HepG2 (cell line): ENCODE measurements at regions not wholly inside any gene's neighbourhood (a gene's known extent, or its start where the extent isn't known, plus 50 kb on each side); places are given as distances from the start of the nearest gene placed in this dataset.
A peak's percentile ranks its signal among the peaks of the same experiment; 100 is the strongest.

Experiments used
- ATAD3A ChIP-seq: sonication (generic); formaldehyde crosslinking; IDR thresholded peaks from 2 replicates; pipeline ENCODE4 v1.4.0; 2020; ENCODE audit warnings: missing genetic modification reagents
- EHMT2 ChIP-seq: fragments of 200-600 bp; sonication (generic); IDR thresholded peaks from 2 replicates; pipeline ENCODE4 v1.7.0; 2017; ENCODE audit warnings: antibody characterized with exemption, low read depth, low read length, borderline replicate concordance
- ELF1 ChIP-seq: sonication (generic); formaldehyde crosslinking; IDR thresholded peaks from 2 replicates; pipeline ENCODE4 v1.4.0; 2020; ENCODE audit warnings: missing genetic modification reagents
- FOXK2 ChIP-seq: fragments of 450-650 bp; IDR thresholded peaks from 2 replicates; pipeline ENCODE4 v1.6.1; 2016
- LCORL ChIP-seq, 2 experiments: fragments of 450-650 bp in 1 of 2; sonication (generic) in 1 of 2; formaldehyde crosslinking in 1 of 2; IDR thresholded peaks; 2 replicates each; pipeline versions ENCODE4 v1.5.0 to v1.6.1; 2017 to 2020; ENCODE audit warnings: antibody characterized with exemption in 1 of 2, missing genetic modification reagents in 1 of 2
- MAZ ChIP-seq, 2 experiments: sonication (generic) in 1 of 2; formaldehyde crosslinking in 1 of 2; IDR thresholded peaks; 2 replicates each; pipeline versions ENCODE4 v1.5.0 to v1.6.1; 2012 to 2020; ENCODE audit warnings: low read depth in 2 of 2, mild to moderate bottlenecking in 2 of 2, borderline replicate concordance in 1 of 2, improper control_type of control experiment in 1 of 2, low read length in 1 of 2, missing genetic modification reagents in 1 of 2, moderate library complexity in 1 of 2
- MBD4 ChIP-seq: IDR thresholded peaks from 2 replicates; pipeline ENCODE4 v1.6.1; 2012; ENCODE audit warnings: low read length, inconsistent platforms, borderline replicate concordance
- MIER3 ChIP-seq: IDR thresholded peaks from 2 replicates; pipeline ENCODE4 v1.6.1; 2016; ENCODE audit warnings: missing compliant biosample characterization, borderline replicate concordance
- NR2F6 ChIP-seq, 2 experiments: IDR thresholded peaks; 2 replicates each; pipeline ENCODE4 v1.6.1; 2016; ENCODE audit warnings: antibody characterized with exemption in 1 of 2, mild to moderate bottlenecking in 1 of 2
- RXRB ChIP-seq: IDR thresholded peaks from 2 replicates; pipeline ENCODE4 v1.6.1; 2016; ENCODE audit warnings: borderline replicate concordance, missing genetic modification reagents, missing compliant biosample characterization
- SNAI1 ChIP-seq: sonication (generic); formaldehyde crosslinking; IDR thresholded peaks from 2 replicates; pipeline ENCODE4 v1.5.0; 2020; ENCODE audit warnings: mild to moderate bottlenecking, missing genetic modification reagents, borderline replicate concordance
- SOX5 ChIP-seq: IDR thresholded peaks from 2 replicates; pipeline ENCODE4 v1.6.1; 2016; ENCODE audit warnings: borderline replicate concordance
- SSRP1 ChIP-seq: IDR thresholded peaks from 2 replicates; pipeline ENCODE4 v1.6.1; 2016; ENCODE audit warnings: control low read depth
- TAF15 ChIP-seq: fragments of 200-400 bp; formaldehyde crosslinking; IDR thresholded peaks from one replicate; pipeline ENCODE4 v1.6.1; 2018; ENCODE audit warnings: mild to moderate bottlenecking, low read depth, low read length; ENCODE audit not compliant: poor library complexity, severe bottlenecking
- TGIF2 ChIP-seq: IDR thresholded peaks from 2 replicates; pipeline ENCODE4 v1.6.1; 2016; ENCODE audit warnings: control low read depth, missing compliant biosample characterization
- WIZ ChIP-seq: sonication (generic); formaldehyde crosslinking; IDR thresholded peaks from 2 replicates; pipeline ENCODE4 v1.5.1; 2020; ENCODE audit warnings: mild to moderate bottlenecking, missing genetic modification reagents
- ZBTB8A ChIP-seq: sonication (generic); formaldehyde crosslinking; IDR thresholded peaks from 2 replicates; pipeline ENCODE4 v1.4.0; 2020; ENCODE audit warnings: mild to moderate bottlenecking, low read depth, missing genetic modification reagents, borderline replicate concordance
- ZNF354B ChIP-seq: sonication (generic); formaldehyde crosslinking; IDR thresholded peaks from 2 replicates; pipeline ENCODE4 v1.8.0; 2022; ENCODE audit warnings: mild to moderate bottlenecking, missing genetic modification reagents
- ZNF547 ChIP-seq: sonication (generic); formaldehyde crosslinking; IDR thresholded peaks from 2 replicates; pipeline ENCODE4 v1.5.1; 2020; ENCODE audit warnings: mild to moderate bottlenecking, missing genetic modification reagents
- ZNF614 ChIP-seq: IDR thresholded peaks from 2 replicates; pipeline ENCODE4 v1.6.1; 2018; ENCODE audit warnings: missing biosample characterization, missing genetic modification reagents, inconsistent platforms, borderline replicate concordance
- ZSCAN30 ChIP-seq: sonication (generic); formaldehyde crosslinking; IDR thresholded peaks from 2 replicates; pipeline ENCODE4 v1.5.0; 2020; ENCODE audit warnings: mild to moderate bottlenecking, missing genetic modification reagents
- TF ChIP-seq, protein P1 (sequence below): sonication (generic); formaldehyde crosslinking; conservative IDR thresholded peaks from 2 replicates; pipeline ENCODE4 v1.4.0; 2020; ENCODE audit warnings: missing genetic modification reagents
- TF ChIP-seq, protein P2 (sequence below), 2 experiments: sonication (generic) in 1 of 2; formaldehyde crosslinking in 1 of 2; IDR thresholded peaks; 2 replicates each; pipeline versions ENCODE4 v1.4.0 to v1.6.1; 2018 to 2020; ENCODE audit warnings: missing genetic modification reagents in 2 of 2, borderline replicate concordance in 1 of 2, low read depth in 1 of 2, mild to moderate bottlenecking in 1 of 2, missing biosample characterization in 1 of 2
- TF ChIP-seq, protein P3 (sequence below): sonication (generic); formaldehyde crosslinking; IDR thresholded peaks from 2 replicates; pipeline ENCODE4 v1.4.0; 2020; ENCODE audit warnings: missing genetic modification reagents, mild to moderate bottlenecking, borderline replicate concordance

DNA sequence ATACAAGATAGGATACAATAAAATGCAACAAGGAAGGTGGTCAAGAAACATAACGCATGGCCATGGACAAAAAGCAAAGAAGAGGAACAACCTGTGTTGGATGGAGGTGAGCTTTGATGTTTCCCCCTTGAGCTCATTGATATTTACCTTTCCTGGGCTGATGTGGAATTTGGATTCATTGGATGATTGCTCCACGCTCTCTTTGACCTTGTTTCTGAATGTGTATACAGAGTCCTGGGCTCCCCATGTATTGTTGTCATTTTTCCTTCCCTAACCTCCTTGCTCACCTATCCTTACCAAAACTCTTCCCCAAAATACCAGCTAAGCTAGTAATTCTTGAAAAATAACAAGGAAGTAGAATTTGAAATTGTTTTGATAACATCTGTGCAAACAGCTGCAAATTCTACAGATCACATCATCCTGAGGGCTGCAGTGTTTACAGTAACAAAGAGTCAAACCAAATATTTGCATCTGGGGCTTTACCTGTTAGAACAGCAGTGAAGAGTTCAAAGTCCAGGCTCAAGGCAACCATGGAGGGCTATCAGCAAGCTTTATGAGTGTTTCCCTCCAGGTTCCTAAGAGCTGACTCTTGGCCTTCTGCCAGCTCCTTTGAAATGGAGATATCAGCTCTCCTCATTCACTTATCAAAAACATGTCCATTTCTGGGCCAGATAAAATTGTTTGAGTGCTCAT is 214.3 kb upstream of the MARCKS start (continued):
- TF ChIP-seq, protein P1, sequence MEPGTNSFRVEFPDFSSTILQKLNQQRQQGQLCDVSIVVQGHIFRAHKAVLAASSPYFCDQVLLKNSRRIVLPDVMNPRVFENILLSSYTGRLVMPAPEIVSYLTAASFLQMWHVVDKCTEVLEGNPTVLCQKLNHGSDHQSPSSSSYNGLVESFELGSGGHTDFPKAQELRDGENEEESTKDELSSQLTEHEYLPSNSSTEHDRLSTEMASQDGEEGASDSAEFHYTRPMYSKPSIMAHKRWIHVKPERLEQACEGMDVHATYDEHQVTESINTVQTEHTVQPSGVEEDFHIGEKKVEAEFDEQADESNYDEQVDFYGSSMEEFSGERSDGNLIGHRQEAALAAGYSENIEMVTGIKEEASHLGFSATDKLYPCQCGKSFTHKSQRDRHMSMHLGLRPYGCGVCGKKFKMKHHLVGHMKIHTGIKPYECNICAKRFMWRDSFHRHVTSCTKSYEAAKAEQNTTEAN (CRISPR knock-in tag), result no peak
- TF ChIP-seq FOXK2 (peak; percentile 98), ZNF547 (CRISPR knock-in tag) (no peak), RXRB (peak; percentile 84), EHMT2 (no peak; the same call in 1 of the 2 replicates), ZBTB8A (CRISPR knock-in tag) (0 out of 2 replicates have a peak, but pooled peaks have one; percentile 31), MIER3 (CRISPR knock-in tag) (peak; percentile 75; the same call in 1 of the 2 replicates), LCORL (IDR thresholded peaks at IDR 0.05) (peak; percentile 99), LCORL (CRISPR knock-in tag; IDR thresholded peaks at IDR 0.05) (peak; percentile 90), SSRP1 (CRISPR knock-in tag) (0 out of 2 replicates have a peak, but pooled peaks have one; percentile 63), ZNF354B (CRISPR knock-in tag) (no peak), TAF15 (no peak), ATAD3A (CRISPR knock-in tag) (no peak), ZSCAN30 (CRISPR knock-in tag) (no peak), SOX5 (CRISPR knock-in tag) (peak; percentile 93), ZNF614 (CRISPR knock-in tag) (peak; percentile 93), WIZ (CRISPR knock-in tag) (peak; percentile 38; the same call in 1 of the 2 replicates), TGIF2 (CRISPR knock-in tag) (peak; percentile 78), MBD4 (peak; percentile 56; the same call in 1 of the 2 replicates), NR2F6 (IDR thresholded peaks at IDR 0.05) (peak; percentile 88), NR2F6 (CRISPR knock-in tag; IDR thresholded peaks at IDR 0.05) (peak; percentile 76), ELF1 (CRISPR knock-in tag) (peak; percentile 54; the same call in 1 of the 2 replicates), SNAI1 (CRISPR knock-in tag) (no peak), MAZ (IDR thresholded peaks at IDR 0.05; ENCODE audit: borderline replicate concordance, low read depth, low read length) (peak; percentile 51), MAZ (CRISPR knock-in tag; IDR thresholded peaks at IDR 0.05; ENCODE audit: low read depth) (0 out of 2 replicates have a peak, but pooled peaks have one; percentile 30)
- TF ChIP-seq, protein P2, sequence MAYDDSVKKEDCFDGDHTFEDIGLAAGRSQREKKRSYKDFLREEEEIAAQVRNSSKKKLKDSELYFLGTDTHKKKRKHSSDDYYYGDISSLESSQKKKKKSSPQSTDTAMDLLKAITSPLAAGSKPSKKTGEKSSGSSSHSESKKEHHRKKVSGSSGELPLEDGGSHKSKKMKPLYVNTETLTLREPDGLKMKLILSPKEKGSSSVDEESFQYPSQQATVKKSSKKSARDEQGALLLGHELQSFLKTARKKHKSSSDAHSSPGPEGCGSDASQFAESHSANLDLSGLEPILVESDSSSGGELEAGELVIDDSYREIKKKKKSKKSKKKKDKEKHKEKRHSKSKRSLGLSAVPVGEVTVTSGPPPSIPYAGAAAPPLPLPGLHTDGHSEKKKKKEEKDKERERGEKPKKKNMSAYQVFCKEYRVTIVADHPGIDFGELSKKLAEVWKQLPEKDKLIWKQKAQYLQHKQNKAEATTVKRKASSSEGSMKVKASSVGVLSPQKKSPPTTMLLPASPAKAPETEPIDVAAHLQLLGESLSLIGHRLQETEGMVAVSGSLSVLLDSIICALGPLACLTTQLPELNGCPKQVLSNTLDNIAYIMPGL (CRISPR knock-in tag; IDR thresholded peaks at IDR 0.05; ENCODE audit: borderline replicate concordance in 1 of 2, low read depth in 1 of 2), result peak; percentile 51 to 57; a peak in 2 of 4 replicates
- TF ChIP-seq, protein P3, sequence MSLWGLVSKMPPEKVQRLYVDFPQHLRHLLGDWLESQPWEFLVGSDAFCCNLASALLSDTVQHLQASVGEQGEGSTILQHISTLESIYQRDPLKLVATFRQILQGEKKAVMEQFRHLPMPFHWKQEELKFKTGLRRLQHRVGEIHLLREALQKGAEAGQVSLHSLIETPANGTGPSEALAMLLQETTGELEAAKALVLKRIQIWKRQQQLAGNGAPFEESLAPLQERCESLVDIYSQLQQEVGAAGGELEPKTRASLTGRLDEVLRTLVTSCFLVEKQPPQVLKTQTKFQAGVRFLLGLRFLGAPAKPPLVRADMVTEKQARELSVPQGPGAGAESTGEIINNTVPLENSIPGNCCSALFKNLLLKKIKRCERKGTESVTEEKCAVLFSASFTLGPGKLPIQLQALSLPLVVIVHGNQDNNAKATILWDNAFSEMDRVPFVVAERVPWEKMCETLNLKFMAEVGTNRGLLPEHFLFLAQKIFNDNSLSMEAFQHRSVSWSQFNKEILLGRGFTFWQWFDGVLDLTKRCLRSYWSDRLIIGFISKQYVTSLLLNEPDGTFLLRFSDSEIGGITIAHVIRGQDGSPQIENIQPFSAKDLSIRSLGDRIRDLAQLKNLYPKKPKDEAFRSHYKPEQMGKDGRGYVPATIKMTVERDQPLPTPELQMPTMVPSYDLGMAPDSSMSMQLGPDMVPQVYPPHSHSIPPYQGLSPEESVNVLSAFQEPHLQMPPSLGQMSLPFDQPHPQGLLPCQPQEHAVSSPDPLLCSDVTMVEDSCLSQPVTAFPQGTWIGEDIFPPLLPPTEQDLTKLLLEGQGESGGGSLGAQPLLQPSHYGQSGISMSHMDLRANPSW (CRISPR knock-in tag), result peak; percentile 98
